Activated effector memory CD4-positive, alpha-beta T cell treated with anti-CD3 and anti-CD28 coated beads, Interleukin-2, amount 50 U/mL, for 16 hours (primary cell): ENCODE measurements at regions not wholly inside any gene's neighbourhood (a gene's known extent, or its start where the extent isn't known, plus 50 kb on each side); places are given as distances from the start of the nearest gene placed in this dataset.

ENCODE experiments used
- DNase-seq: peaks from one replicate; pipeline ENCODE4 v3.0.0-alpha.2; 2020

DNA sequence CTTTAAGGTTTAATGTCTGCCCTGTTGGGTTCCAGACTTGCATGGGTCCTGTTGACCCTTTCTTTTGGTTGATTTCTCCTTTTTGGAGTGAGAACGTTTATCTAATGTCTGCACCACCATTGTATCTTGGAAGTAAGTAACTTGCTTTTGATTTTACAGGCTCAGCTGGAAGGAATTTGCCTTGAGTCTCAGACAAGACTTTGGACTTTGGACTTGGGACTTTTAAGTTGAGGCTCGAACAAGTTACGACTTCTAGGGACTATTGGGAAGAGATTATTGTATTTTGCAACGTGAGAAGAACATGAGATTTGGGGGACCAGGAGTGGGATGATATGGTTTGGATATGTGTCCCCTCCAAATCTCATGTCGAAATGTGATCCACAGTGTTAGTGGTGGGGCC is 267.7 kb downstream of the GLI2 start:
- no peak for DNase-seq

DNA sequence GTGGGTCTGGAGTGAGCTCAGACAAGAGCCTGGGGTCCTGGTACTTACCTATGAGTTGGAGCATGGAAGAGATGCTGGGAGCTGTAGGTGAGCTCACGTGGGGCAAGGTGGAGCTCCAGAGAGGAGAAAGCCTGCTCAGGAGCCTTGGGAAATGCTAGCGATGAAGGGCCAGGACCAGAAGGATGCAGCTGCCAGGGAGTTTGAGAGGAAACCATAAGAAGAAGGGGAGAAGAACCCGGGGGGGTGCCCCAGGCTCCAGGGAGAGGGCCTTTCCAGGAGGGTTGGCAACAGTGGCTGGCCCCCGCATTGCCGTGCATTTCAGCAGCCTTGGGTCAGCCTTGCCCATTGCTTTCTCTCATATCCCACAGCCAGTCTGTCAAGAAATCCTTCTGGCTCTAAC is 268.7 kb downstream of the GLI2 start:
- DNase-seq = no peak

DNA sequence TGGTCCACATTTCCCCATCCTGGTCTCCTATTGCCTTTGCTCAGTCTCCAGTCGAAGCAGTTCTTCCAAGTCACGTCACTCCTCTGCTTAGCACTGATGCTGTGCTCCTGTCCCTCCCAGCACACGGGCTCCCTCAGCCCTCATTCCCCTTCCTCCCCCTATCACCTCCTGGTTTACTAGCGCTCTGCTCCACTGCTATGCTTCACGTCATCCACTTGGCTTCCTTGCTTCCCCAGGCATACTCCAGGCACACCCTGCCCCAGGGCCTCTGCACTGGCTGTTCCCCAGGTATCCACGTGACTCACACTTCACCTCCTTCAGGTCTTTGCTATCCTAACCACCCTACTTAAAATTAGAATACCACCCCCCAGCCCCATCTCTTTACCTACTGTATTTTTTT is 269.3 kb downstream of the GLI2 start:
- no peak for DNase-seq

DNA sequence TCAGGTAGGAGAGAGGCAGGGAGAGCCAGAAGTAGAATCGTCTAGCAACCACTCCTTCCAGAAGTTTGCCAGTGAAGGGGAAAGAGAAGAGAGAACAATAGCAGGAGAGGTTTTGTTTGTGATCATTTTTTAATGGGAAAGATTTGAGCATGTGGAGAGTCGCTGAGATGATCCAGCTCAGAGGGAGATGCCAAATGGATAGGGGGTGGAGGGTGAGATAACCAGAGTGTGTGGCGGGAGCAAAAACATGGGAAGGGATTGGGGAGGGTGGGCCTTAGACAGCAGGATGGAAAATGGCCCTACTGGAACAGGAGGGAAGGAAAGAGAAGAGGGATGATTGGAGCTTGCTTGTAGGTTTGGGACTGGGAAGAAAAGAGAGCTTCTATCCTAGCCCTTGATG is 269.8 kb downstream of the GLI2 start:
- DNase-seq = no peak

DNA sequence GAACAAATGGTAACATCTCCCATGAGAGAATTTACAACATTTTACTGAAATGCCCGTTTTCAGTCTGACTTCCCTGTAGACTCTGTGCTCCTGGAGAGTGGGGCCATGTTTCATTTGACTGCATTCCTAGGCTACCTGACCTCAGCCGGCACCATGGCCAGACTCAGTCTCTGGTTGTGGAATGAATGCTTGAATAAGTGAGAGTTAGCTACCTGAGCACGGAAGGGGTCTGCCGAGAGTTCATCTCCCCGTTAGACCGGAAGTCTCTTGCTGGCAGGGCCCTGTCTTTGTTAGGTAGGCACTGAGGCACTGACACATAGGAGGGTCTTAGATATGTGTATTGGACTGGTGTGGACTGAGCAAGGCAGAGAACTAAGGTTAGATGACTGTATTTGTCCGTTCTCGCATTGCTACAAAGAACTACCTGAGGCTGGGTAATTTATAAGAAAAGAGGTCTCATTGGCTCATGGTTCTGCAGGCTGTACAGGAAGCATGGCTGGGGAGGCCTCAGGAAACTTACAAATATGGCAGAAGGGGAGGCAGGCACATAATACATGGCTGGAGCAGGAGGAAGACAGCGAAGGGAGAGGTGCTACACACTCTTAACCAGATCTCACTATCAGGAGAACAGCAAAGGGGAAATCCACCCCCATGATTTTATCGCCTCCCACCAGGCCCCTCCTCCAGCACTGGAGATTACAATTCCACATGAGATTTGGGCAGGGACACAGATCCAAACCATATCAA is 271.2 kb downstream of the GLI2 start:
- DNase-seq = no peak

DNA sequence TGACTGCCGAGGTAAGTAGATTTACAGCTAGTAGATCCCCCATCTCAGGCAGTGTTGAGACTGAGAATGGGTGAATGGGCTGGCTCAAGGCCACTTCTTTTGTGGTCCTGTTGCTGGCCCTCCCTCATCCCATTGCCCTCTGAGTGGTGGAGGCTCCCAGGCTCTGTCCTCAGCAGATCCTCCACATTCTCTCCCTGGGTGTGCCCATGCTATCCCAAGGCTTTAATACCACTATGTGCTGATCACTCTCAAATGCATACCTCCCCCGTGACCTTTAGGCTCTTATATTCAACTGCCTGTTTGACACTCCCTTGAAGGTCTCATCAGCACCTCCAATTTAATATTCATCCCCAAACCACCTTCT is 271.8 kb downstream of the GLI2 start:
- no peak for DNase-seq

DNA sequence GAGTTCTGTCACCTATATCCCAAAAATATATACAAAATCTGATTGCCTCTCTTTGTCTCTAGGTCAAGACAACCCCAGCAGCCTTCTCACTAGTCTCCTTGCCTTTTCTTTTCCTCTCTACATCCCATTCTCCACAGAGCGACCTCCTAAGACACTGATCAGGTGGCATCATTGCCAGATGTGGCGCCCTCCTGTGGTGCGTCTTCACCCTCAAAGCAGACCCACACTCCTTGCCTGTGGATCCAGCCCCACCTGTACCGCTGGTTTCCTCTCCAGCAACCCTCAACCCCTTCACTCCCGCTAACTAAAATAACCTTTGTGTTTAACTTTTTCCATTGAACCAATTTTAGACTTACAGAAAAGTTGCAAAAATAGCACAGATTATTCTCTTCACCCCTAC is 273.3 kb downstream of the GLI2 start:
- no peak for DNase-seq

DNA sequence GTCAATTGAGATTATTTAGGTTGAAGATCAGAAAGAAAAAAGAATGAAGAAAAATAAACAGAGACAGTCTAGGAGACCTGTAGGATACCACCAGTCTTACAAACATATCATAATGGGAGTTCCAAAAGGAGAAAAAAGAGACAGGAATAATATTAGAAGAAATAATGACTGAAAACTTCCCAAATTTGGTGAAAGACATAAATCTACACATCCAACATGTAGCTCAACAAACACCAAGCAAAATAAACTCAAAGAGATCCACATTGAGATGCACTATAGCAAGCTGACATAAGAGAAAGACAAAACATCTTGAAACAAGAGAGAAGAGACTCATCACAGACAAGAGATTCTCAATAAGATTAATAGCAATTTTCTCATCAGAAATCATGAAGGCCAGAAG is 274.0 kb downstream of the TFCP2L1 start:
- DNase-seq = no peak

DNA sequence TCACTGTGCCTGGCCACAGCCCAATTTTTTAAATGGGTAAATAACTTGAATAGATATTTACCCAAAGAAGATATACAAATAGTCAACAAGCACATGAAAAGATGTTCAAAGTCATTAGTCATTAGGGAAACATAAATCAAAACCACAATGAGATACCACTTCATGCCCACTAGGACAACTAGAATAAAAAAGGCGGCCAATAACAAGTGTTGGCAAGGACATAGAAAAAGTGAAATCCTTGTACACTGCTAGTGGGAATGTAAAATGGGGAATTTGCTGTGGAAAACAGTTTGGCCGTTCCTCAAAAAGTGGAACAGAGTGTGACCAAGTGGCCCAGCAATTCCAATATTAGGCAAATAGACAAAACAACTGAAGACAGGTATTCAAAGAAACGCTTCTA is 270.1 kb downstream of the TFCP2L1 start:
- no peak for DNase-seq

DNA sequence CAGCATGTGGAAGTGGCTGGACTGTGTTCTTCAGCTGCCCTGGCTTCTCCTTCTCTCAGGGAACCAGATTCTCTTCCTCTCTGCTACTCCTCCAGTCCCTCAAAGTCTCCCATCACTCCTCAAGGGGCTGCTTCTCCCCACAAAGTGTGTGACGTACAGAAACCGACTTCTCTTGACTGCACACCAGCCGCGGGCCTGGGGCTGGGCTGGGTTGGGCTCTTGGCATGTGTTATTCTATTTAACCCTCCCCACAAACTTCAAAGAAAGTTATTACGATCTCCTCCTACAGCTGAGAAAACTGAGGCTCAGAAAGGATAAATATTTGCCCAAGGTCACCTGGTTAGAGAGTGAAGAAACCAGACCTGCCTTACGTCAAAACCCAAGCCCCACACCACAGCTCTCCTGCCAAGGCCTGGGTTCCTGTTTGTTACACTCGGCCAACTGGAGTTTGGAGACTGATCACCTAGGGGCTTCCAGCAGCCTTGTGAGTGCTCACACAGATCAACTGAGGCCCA is 269.0 kb downstream of the TFCP2L1 start:
- DNase-seq = no peak

DNA sequence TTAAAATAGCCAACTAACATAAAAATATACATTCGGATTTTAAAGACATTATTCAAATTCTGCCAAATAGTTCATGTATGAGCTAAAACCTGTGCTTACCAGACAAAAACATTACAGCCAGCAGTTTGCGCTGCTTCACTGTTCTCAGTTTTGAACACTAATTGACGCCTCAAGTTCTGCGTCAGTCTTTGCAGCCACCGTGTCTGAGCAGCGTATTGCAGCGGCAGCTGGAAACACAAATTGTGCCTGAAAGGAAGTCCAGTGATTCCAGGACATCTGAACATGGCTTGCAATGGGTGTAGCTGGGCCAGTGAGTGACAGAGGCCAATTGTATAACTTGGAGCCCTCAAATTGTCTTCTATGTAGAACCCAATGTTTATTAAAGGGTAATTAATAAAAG is 267.6 kb downstream of the TFCP2L1 start:
- DNase-seq = no peak

DNA sequence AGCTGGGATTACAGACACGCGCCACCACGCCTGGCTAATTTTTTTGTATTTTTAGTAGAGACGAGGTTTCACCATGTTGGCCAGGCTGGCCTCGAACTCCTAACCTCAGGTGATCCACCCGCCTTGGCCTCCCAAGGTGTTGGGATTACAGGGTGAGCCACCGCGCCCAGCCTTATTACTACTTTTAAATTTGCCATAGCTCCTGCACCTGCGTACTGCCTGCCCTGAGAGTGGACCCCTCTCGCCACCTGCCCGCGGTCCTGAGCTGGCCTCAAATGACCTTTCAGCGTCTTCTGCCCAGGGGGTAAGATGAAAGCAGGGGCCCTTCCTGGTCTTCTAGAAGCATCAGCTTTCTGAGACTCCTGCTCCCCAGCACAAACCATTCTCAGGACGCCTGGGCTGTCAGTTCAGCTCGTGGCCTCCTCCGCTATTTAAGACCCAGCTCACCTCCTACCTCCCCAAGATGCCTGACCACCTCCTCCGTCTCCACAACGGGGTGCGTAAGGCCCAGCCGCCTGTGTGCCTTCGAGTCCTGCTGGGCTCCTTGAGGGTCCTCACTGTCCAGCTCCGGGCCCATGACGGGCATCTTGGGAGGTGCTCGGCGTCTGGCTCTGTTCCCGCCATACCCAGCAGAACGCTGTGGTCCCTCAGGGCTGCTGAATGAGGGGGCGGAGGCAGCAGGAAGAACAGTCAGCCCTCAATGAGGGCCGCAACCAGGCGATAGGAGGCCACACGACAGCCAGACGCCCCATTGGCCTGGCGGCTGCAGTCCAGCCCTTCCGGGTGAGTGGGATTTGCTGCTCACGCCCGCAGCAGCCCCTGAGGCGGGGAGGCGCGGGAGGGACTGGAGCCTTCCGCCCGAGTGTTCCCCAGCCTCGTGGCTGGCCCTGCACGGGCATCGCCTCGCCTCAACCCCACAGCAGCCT is 266.6 kb downstream of the TFCP2L1 start:
- no peak for DNase-seq

DNA sequence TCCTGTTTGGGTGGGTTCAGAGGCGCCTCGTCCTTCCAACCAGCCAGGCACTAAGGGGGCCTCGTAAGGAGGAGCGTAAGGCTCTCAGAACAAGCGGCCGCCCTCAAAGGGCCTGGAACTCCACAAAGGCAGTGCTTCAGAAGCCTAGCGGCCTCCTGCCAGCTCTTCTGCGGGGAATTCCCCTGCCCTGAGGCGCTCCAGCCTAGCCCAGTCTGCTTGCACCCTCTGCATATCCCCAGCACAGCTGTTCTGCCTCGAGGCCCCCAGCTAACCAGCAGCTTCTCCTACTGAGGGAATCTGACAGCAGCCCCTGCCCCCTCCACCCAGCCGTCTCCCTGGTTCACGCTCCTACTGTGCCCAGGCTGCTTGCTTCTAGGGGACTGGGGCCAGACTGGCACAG is 265.9 kb downstream of the TFCP2L1 start:
- no peak for DNase-seq

DNA sequence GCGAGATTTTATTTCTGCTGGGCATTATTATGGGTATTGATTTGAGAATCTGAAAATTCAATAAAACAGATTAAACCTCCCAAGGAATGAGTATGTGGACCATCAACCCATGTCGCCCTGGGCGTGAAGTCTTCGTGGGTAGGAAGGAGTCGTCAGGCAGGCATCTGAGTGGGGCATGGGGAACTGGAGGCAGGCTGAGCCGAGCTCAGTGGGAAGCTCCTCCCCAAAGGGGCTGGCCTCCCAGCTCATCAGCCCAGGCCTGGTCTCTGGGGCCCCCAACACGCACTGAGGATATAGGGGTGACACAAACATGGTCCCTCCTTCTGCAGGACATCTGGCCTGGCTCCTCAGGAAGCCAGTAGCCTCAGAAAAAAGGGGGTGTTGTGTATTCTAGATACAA is 265.2 kb downstream of the TFCP2L1 start:
- no peak for DNase-seq

DNA sequence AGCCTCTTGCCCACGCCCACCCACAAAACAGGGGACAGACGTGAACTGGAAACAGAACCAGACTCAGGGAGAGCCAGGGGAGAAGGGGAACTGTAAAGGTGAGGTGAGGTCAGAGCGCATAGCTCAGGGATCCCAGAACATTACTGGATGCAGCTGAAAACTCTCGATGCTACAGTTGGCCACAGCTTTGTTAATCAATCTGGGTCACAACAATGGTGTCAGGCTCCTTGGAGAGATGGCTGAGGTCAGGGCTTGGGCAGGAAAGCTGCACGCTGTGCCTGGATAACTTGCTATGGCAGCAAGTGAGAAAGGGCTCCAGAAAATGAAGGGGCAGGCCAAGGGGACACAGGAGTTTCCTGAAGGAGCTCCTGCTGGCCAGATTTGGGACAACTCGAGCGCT is 263.3 kb downstream of the TFCP2L1 start:
- no peak for DNase-seq

DNA sequence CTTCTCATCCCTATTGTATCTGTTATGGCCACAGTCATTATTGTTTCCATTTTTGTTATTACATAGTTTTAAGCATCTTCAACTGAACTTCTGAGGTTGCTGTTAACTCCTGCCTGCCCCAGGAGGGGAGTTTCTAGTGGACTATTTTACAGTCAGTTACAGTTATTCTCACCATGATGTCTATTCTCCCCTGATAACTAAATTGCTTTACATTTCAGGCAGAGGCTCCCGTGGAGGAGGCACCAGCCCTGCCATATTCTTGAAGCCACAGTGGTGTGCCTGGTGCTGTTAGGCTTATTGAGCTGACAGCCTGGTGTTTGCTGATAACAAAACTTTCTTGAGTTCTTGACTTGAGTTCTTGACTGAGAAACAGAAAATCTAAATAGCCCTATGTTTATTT is 256.4 kb downstream of the TFCP2L1 start:
- no peak for DNase-seq

DNA sequence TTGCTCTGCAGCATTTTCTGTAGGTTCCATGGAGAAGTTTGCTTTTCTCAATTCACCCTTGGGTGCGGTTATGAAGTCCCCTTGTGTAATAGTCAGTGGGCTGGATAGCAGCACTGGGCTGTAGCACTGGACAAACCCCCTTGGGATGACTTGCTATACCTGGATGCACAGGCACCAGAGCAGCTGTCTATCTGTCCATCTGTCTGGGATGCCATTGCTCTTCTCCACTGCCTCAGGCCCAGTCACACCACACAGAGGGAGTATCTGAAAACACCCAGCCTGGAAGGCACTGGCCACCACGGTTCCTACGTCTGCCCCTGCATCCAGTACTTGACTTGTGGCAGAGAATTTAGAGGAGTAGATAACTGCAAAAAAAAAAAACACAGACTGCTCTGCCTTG is 254.5 kb downstream of the TFCP2L1 start:
- DNase-seq = no peak

DNA sequence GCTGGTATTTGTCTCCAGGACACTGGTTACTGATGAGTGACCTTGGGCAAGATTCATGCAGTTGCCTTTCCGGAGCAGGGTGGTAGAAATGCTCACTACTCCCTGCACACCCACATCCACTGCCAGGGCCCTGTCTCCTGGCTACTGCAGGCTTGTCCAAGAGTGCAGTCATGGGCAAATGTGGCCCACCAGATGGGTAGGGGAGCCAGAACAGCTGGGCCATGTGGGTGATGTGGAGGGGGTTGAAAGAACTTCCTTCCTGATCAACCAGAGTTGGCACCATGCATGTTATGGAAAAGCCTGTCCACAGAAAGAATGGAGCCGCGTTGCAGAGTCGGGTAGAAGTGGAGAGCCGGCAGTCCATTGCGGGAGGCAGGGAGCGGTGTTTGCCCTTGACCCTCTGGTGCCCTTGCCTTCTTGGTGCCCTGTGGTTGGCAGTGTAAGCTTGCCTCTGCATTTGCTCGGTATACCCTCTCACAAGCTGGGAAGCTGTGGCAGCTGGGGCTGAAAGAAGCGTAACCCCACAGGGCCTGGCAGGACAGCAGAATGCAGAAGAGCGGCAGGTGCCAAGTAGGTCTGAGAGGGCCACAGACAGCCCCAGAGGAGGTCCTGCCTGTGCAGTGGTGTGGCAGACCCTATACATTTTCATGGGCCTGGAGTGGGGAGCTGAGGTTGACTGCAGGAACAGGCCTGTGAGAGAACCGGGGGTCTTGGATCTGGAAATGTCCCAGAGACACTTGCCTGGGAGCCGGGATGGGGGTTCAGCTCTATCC is 253.2 kb downstream of the TFCP2L1 start:
- DNase-seq = no peak

DNA sequence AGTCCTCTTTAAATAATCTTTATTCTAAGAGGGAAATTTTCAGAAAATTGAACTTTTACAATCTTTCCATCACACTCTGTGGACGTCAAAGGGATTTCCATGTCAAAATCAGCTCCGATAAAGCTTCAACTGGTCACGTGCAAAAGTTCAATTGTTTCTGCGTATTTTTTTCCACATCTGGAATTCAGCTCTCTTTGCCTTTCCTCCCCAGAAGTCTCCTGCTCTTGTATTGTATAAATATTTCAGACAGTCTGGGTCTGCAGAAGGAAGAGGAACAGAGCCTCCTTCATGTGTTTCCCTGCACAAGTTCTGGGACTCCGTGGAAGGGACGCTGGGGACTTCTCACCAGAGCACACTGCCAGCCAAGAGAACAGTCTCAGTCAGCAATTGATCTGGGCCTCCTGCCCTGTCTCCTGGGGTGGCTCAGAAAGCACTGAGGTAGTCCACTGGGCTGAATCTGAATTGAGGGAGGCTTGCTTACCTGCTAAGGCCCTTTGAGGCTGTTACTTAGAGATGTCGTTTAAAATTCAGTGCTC is 251.5 kb downstream of the TFCP2L1 start:
- no peak for DNase-seq

DNA sequence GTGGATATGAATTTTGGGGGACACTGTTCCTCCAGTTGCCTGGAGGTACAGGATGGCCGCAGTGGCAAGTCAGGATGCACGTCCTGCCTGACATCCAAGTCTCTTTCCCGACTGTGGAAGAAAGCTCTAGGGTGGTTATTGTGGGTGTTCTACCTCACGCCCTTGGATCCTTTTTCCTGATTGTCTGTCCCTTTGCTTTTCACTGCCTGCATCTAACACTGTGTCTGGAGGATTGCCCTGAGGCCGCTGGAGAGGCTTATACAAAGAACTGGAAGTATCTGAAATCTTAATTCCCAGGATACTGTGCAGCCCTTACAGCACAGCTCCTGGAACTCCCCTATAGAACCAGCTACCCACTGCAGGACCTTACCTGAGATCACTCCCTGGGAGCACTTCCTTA is 250.5 kb downstream of the TFCP2L1 start:
- no peak for DNase-seq

DNA sequence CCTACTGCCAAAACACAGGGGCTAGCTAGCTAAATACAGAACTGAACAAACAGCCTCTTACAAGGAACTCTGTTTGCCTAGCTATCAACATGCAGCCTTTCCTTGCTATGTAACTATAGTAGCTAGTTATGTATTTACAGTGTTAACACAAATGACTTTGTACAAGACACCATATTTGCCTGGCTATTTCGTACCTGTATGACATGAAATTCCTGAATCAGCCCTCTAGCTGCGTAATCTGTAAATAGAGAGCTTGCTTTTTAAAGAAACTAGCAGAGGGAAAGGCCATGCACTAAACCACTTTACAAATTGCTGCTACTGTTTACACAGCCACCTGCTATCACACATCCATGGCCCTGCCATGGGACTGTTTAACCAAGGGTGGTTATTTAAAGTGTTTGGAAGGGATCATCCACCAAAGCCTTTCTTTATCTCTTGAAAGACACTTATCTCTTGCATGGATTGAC is 248.7 kb downstream of the TFCP2L1 start:
- DNase-seq = no peak

DNA sequence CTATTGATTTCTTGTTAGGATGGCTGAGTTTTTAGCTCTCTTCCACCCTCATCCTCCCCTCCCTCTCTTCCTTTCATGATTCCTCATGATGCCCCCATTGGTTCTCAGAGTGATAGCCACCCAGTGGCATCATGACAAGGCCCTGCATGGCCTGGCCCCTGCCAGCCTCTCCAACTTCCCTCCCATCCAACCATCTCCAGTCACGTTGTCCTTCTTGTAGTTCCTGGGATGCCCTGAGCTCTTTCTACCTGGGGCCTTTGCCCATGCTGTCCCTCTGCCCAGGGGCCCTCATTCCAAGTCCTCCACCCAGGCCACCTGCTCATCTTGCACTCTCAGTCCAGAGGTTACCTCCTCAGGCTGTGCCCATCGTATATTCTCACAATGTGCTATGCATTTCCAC is 247.5 kb downstream of the TFCP2L1 start:
- no peak for DNase-seq

DNA sequence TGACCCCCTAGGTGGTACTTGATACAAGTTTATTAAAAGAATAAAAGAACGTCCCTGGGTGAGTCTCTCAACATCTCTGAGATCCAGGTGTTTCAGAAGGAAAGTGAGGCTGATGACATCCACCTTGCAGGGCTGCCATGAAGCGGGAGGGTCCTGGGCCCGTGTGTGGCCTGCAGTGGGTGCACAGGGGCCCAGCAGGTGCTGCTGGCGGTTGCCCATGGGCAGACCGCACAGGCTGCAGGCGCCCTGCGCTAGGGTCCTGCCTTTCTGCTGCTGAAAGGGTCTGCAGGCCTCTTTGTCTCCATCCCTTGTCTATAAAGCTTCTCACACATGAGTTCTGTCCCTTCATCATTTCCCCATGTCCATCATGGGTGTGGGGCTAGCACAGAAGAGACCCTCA is 247.0 kb downstream of the TFCP2L1 start:
- DNase-seq = no peak
